ENCODE measurements at regions not wholly inside any gene's neighbourhood (a gene's known extent, or its start where the extent isn't known, plus 50 kb on each side); places are given as distances from the start of the nearest gene placed in this dataset.

- TF ChIP-seq PATZ1 (tag by site-specific recombination; IDR thresholded peaks at IDR 0.05) (no peak), ZFHX2 (tag by site-specific recombination; conservative IDR thresholded peaks at IDR 0.05) (no peak), ZBTB49 (tag by site-specific recombination; IDR thresholded peaks at IDR 0.05; ENCODE audit: low read depth) (no peak), ZFP3 (tag by site-specific recombination; IDR thresholded peaks at IDR 0.05; ENCODE audit: low read depth) (no peak), SCRT2 (tag by site-specific recombination; IDR thresholded peaks at IDR 0.05) (no peak), ZNF654 (tag by site-specific recombination; IDR thresholded peaks at IDR 0.05; ENCODE audit: low read depth) (no peak), ZNF629 (tag by site-specific recombination; IDR thresholded peaks at IDR 0.05) (no peak), ZNF626 (tag by site-specific recombination; IDR thresholded peaks at IDR 0.05) (no peak), PRDM1 (tag by site-specific recombination; IDR thresholded peaks at IDR 0.05) (no peak)
Observed at GRCh38 chr2:192940767-192941166, 746.0 kb upstream of the TMEFF2 start (continued).

- H3K4me3 ChIP-seq (ENCODE audit: low read depth, low read length) = no peak overlapping the region
- ChIA-PET CTCF (no interaction called here), POLR2A (no interaction called here)
- no peaks in the 10 kb centered on the region for H3K4me1 ChIP-seq (ENCODE audit: control insufficient read depth, insufficient read depth, low read length)
- H3K36me3 ChIP-seq (ENCODE audit: control insufficient read depth in 2 of 2, insufficient read depth in 1 of 2, low read length in 2 of 2) = no peaks in the 10 kb centered on the region
- H3K27ac ChIP-seq (ENCODE audit: extremely low read depth, low read depth, low read length) = no peak overlapping the region
- no peaks in the 10 kb centered on the region for H3K9me3 ChIP-seq (ENCODE audit: control insufficient read depth, insufficient read depth, low read depth, low read length)
- no peak for TF ChIP-seq ZBTB11 (tag by site-specific recombination; conservative IDR thresholded peaks at IDR 0.05; ENCODE audit: low read depth)
- TF ChIP-seq KLF10 (tag by site-specific recombination; IDR thresholded peaks at IDR 0.05) = no peak
- no peak for TF ChIP-seq ZFP37 (tag by site-specific recombination; IDR thresholded peaks at IDR 0.05)
- TF ChIP-seq PRDM6 (tag by site-specific recombination; IDR thresholded peaks at IDR 0.05) = no peak
- TF ChIP-seq EGR2 (tag by site-specific recombination; IDR thresholded peaks at IDR 0.05; ENCODE audit: low read depth) = no peak
- no peak for TF ChIP-seq ZNF394 (tag by site-specific recombination; IDR thresholded peaks at IDR 0.05; ENCODE audit: borderline replicate concordance)
- TF ChIP-seq ZFP41 (tag by site-specific recombination; IDR thresholded peaks at IDR 0.05; ENCODE audit: borderline replicate concordance) = no peak
- TF ChIP-seq ZNF514 (tag by site-specific recombination; IDR thresholded peaks at IDR 0.05) = no peak
- TF ChIP-seq SCRT1 (tag by site-specific recombination; IDR thresholded peaks at IDR 0.05; ENCODE audit: borderline replicate concordance) = no peak
- no peak for TF ChIP-seq ZNF785 (tag by site-specific recombination; IDR thresholded peaks at IDR 0.05)
- TF ChIP-seq ZNF777 (tag by site-specific recombination; IDR thresholded peaks at IDR 0.05; ENCODE audit: borderline replicate concordance) = no peak
- TF ChIP-seq ZNF114 (tag by site-specific recombination; IDR thresholded peaks at IDR 0.05) = no peak
- TF ChIP-seq ZSCAN4 (tag by site-specific recombination; IDR thresholded peaks at IDR 0.05) = no peak
- TF ChIP-seq ZNF513 (tag by site-specific recombination; IDR thresholded peaks at IDR 0.05) = no peak
- TF ChIP-seq SETDB1 (IDR thresholded peaks at IDR 0.05; ENCODE audit: insufficient read length, low read length) = no peak
- no peak for TF ChIP-seq ZBTB1 (tag by site-specific recombination; IDR thresholded peaks at IDR 0.05)
- TF ChIP-seq YY1 (tag by site-specific recombination; IDR thresholded peaks at IDR 0.05) = no peak
Observed at GRCh38 chr2:192932376-192932775, 737.6 kb upstream of the TMEFF2 start.
